Calu3 (cell line): ENCODE measurements at regions not wholly inside any gene's neighbourhood (a gene's known extent, or its start where the extent isn't known, plus 50 kb on each side); places are given as distances from the start of the nearest gene placed in this dataset.

Experiments used
- BruUV-seq: library from RNA; stranded (reverse); fragments of 400-500 nt; replicated peaks from 2 replicates; lab custom pipeline; 2021; lab: Mats Ljungman, UMichigan
- CTCF ChIA-PET: fragments of 300-600 bp; sonication (Branson Sonifier 250); formaldehyde crosslinking; loops from one replicate; lab custom pipeline; 2022; ENCODE audit warnings: antibody characterized with exemption; lab: Charles Lee
- DNase-seq: peaks from one replicate; pipeline ENCODE4 v3.0.0; 2022
- H3K27ac Mint-ChIP-seq: one replicate; pipeline ENCODE4 v1.8.0; 2022; ENCODE audit warnings: mixed read lengths; ENCODE audit not compliant: unreplicated experiment
- H3K27me3 Mint-ChIP-seq: one replicate; pipeline ENCODE4 v1.8.0; 2022; ENCODE audit warnings: mixed read lengths; ENCODE audit not compliant: unreplicated experiment
- H3K36me3 Mint-ChIP-seq: one replicate; pipeline ENCODE4 v1.8.0; 2022; ENCODE audit warnings: mild to moderate bottlenecking, moderate library complexity, mixed read lengths; ENCODE audit not compliant: insufficient read depth, unreplicated experiment
- H3K4me1 Mint-ChIP-seq: one replicate; pipeline ENCODE4 v1.8.0; 2022; ENCODE audit warnings: mild to moderate bottlenecking, low read depth, mixed read lengths; ENCODE audit not compliant: unreplicated experiment
- H3K4me3 Mint-ChIP-seq: one replicate; pipeline ENCODE4 v1.8.0; 2022; ENCODE audit warnings: mild to moderate bottlenecking, low read depth, moderate library complexity, mixed read lengths; ENCODE audit not compliant: unreplicated experiment
- H3K9me3 Mint-ChIP-seq: one replicate; pipeline ENCODE4 v1.8.0; 2022; ENCODE audit warnings: low read depth, mixed read lengths; ENCODE audit not compliant: unreplicated experiment
- intact Hi-C: fragments of 100-400 bp; cut with micrococcal nuclease; formaldehyde crosslinking; loops from one replicate; pipeline ENCODE4 v1.10.0; 2022; ENCODE audit not compliant: unreplicated experiment
- TF ChIP-seq, protein P1 (sequence below): fragments of 200-600 bp; IDR thresholded peaks from one replicate; pipeline ENCODE4 v1.8.0; 2022; ENCODE audit warnings: antibody characterized with exemption; ENCODE audit not compliant: unreplicated experiment

DNA sequence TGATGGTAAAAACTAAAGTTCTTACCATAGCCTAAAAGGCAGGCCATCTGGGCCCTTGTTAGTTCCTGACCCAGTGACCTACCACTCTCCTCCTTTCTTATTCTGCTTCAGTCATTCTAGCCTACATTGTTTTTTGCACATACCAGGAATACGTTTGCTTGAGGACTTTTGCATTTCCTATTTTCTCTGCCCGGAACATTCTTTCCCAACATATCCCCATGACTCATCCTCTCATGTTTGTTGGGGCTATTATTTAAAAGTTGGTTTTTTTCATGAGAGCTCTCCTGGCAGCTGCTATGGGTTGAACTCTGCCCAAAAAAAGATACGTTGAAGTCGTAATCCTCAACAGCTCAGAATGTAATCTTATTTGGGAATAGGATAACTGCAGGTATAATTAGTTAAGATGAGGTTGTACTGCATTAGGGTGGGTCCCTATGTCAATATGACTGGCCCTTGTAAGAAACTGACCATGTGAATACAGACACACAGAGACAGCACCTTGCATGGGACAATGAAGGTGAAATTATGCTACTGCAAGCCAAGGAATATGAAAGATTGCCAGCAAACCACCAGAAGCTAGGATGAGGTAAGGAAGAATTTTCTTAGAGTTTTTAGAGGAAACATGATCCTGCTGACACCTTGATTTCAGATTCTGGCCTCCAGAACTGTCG, 138.3 kb upstream of the PDHA2 start:
- Mint-ChIP-seq H3K27me3 (no peaks in the 10 kb centered on the region), H3K4me3 (no peak overlapping the region), H3K36me3 (no peaks in the 10 kb centered on the region), H3K4me1 (no peaks in the 10 kb centered on the region), H3K9me3 (no peaks in the 10 kb centered on the region), H3K27ac (no peak overlapping the region)
- TF ChIP-seq, protein P1, sequence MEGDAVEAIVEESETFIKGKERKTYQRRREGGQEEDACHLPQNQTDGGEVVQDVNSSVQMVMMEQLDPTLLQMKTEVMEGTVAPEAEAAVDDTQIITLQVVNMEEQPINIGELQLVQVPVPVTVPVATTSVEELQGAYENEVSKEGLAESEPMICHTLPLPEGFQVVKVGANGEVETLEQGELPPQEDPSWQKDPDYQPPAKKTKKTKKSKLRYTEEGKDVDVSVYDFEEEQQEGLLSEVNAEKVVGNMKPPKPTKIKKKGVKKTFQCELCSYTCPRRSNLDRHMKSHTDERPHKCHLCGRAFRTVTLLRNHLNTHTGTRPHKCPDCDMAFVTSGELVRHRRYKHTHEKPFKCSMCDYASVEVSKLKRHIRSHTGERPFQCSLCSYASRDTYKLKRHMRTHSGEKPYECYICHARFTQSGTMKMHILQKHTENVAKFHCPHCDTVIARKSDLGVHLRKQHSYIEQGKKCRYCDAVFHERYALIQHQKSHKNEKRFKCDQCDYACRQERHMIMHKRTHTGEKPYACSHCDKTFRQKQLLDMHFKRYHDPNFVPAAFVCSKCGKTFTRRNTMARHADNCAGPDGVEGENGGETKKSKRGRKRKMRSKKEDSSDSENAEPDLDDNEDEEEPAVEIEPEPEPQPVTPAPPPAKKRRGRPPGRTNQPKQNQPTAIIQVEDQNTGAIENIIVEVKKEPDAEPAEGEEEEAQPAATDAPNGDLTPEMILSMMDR: no peak
- CTCF ChIA-PET: no interaction called here
- intact Hi-C loops: no loop called here
- no TSS peak for BruUV-seq
- DNase-seq: no peak

DNA sequence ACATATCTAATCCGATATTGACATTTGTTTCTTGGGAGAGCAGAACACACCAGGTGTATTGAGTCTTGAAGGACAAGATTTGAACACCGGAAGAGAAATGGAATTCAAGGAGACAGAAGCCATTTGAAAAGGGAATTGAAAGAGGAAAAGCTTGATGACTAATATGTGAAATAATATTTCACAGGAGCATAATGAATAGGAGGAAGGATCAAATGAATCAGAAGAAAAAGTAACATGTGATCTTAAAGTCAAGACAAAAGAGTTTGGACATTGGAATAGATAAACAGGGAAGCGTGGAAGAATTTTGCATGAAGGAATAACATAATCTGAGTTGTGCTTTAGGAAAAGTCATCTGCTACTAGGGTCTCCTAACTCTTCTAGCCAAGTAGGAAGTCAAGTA, 145.5 kb upstream of the PDHA2 start:
- TF ChIP-seq, protein P1: no peak
- Mint-ChIP-seq H3K27me3 (no peaks in the 10 kb centered on the region), H3K4me3 (no peak overlapping the region), H3K4me1 (no peaks in the 10 kb centered on the region), H3K36me3 (no peaks in the 10 kb centered on the region), H3K27ac (no peak overlapping the region), H3K9me3 (no peaks in the 10 kb centered on the region)
- no TSS peak for BruUV-seq
- intact Hi-C loops: no loop called here
- DNase-seq: no peak
- CTCF ChIA-PET: no interaction called here

DNA sequence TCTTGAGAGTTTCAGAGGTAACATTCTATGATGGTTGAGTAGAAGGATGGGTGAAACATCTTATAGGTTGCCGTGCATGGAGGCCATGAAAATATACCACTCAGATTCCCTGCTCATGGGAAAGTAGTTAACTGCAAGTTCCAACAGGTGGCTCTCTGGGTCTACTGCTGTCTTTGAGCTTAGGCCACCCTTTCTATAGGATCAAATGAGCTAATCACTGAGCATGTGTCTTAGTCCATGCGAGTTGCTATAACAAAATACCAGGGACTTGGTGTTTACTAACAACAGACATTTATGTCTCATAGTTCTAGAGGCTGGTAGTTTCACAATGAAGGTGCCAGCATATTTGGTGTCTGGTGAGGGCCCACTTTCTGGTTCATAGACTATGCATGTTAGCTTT, 144.8 kb upstream of the UNC5C start:
- DNase-seq: peak; percentile 2
- Mint-ChIP-seq H3K9me3 (no peaks in the 10 kb centered on the region), H3K4me1 (no peaks in the 10 kb centered on the region), H3K27me3 (no peaks in the 10 kb centered on the region), H3K27ac (no peak overlapping the region), H3K36me3 (no peaks in the 10 kb centered on the region), H3K4me3 (no peak overlapping the region)
- intact Hi-C loops: loop anchor here (2.0 kb wide), 1 partner anchor 659 kb away; no protein-coding TSS in a partner anchor
- TF ChIP-seq, protein P1: no peak
- no TSS peak for BruUV-seq
- CTCF ChIA-PET: interaction anchor here (0.6 kb wide), 1 partner anchor 1460 kb away, joined by 3 read pairs; no protein-coding TSS in a partner anchor

DNA sequence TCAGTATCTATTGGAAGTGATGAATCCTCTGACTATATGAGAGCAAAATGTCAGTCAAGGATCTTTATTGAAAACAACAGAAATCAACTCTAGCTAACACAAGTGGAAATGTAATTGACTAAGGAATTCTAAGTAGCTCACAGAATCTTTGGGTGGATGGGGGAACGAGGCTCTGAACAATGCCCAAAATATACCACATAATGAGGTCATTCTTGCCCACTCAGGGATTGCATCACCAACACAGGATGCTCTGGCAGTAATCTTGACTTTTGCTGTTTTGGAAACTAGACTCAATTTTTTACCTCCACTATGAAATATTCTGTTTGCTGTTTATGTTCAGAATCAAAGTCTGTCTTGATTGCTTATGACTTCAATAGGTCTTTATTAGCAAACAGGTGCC, 127.4 kb upstream of the UNC5C start:
- no TSS peak for BruUV-seq
- DNase-seq: no peak
- CTCF ChIA-PET: no interaction called here
- Mint-ChIP-seq H3K9me3 (peaks cover 4% of the 10 kb centered on the region), H3K4me3 (no peak overlapping the region), H3K27ac (no peak overlapping the region), H3K36me3 (no peaks in the 10 kb centered on the region), H3K27me3 (no peaks in the 10 kb centered on the region), H3K4me1 (no peaks in the 10 kb centered on the region)
- intact Hi-C loops: no loop called here
- TF ChIP-seq, protein P1: no peak
